ENCODE measurements at regions not wholly inside any gene's neighbourhood (a gene's known extent, or its start where the extent isn't known, plus 50 kb on each side); places are given as distances from the start of the nearest gene placed in this dataset.

GRCh38 chr5:114634517-114634916 lies 272.6 kb downstream of the KCNN2 start:
- intact Hi-C loops (cut with DNase I, micrococcal nuclease), result no loop called here
- no peaks in the 10 kb centered on the region for H3K4me1 Mint-ChIP-seq
- ChIA-PET POLR2A (no interaction called here), CTCF (interaction anchor here (0.5 kb wide), 1 partner anchor 1090 kb away, joined by 3 read pairs; no protein-coding TSS in a partner anchor)
- no peak for ATAC-seq
- no peaks in the 10 kb centered on the region for H3K27me3 Mint-ChIP-seq
- H3K9me3 Mint-ChIP-seq (ENCODE audit: low read depth), result no peaks in the 10 kb centered on the region
- no peak overlapping the region for H3K27ac Mint-ChIP-seq
- no peak for DNase-seq
- no peaks in the 10 kb centered on the region for H3K36me3 Mint-ChIP-seq (ENCODE audit: low read depth)
- H3K4me3 Mint-ChIP-seq, result no peak overlapping the region

- Mint-ChIP-seq H3K36me3 (ENCODE audit: low read depth) (no peaks in the 10 kb centered on the region), H3K4me3 (no peak overlapping the region), H3K9me3 (ENCODE audit: low read depth) (peaks cover 17% of the 10 kb centered on the region), H3K27me3 (no peaks in the 10 kb centered on the region), H3K4me1 (no peaks in the 10 kb centered on the region), H3K27ac (no peak overlapping the region)
- intact Hi-C loops (cut with DNase I, micrococcal nuclease), result no loop called here
- ChIA-PET POLR2A (no interaction called here), CTCF (no interaction called here)
- DNase-seq, result no peak
- no peak for ATAC-seq
Measured at GRCh38 chr5:114612406-114612805, 250.5 kb downstream of the KCNN2 start.

- no peaks in the 10 kb centered on the region for H3K36me3 Mint-ChIP-seq (ENCODE audit: low read depth)
- no peak overlapping the region for H3K27ac Mint-ChIP-seq
- H3K27me3 Mint-ChIP-seq, result no peaks in the 10 kb centered on the region
- POLR2A ChIA-PET, result no interaction called here
- ATAC-seq (no peak), DNase-seq (no peak)
- no peak overlapping the region for H3K4me3 Mint-ChIP-seq
- H3K4me1 Mint-ChIP-seq, result no peaks in the 10 kb centered on the region
- intact Hi-C loops (cut with DNase I, micrococcal nuclease), result no loop called here
- CTCF ChIA-PET, result no interaction called here
- peaks cover 8% of the 10 kb centered on the region for H3K9me3 Mint-ChIP-seq (ENCODE audit: low read depth)
Measured at GRCh38 chr5:114581136-114581535, 219.3 kb downstream of the KCNN2 start.

GRCh38 chr5:114565871-114566270 lies 204.0 kb downstream of the KCNN2 start:
- Mint-ChIP-seq H3K4me1 (no peaks in the 10 kb centered on the region), H3K27ac (no peak overlapping the region), H3K27me3 (no peaks in the 10 kb centered on the region), H3K36me3 (ENCODE audit: low read depth) (no peaks in the 10 kb centered on the region), H3K9me3 (ENCODE audit: low read depth) (peaks cover 11% of the 10 kb centered on the region), H3K4me3 (no peak overlapping the region)
- POLR2A ChIA-PET, result no interaction called here
- DNase-seq (no peak), ATAC-seq (no peak)
- intact Hi-C loops (cut with DNase I, micrococcal nuclease), result no loop called here
- CTCF ChIA-PET, result no interaction called here

DNA sequence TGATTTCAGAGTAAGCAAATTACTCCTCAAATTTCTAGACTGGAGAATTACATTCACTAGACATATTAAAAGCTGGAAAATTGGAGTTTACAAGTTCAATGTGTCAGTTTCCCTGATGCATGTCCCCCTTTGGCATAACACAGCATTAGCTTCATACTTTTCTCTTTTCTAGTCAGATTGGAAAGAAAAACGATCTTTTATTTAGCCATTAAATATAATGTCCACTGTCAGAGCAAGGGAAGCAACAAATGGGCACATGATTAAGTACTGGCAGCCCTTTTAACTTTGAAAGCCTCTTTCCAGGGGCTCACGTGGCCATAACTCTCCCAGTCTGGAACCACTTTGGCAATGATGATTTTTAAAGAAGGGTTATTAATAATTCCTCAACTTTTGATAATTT lies 203.3 kb downstream of the KCNN2 start:
- ChIA-PET POLR2A (no interaction called here), CTCF (no interaction called here)
- intact Hi-C loops (cut with DNase I, micrococcal nuclease), result no loop called here
- Mint-ChIP-seq H3K9me3 (ENCODE audit: low read depth) (peaks cover 11% of the 10 kb centered on the region), H3K4me3 (no peak overlapping the region), H3K27me3 (no peaks in the 10 kb centered on the region), H3K4me1 (no peaks in the 10 kb centered on the region), H3K36me3 (ENCODE audit: low read depth) (no peaks in the 10 kb centered on the region), H3K27ac (no peak overlapping the region)
- DNase-seq (no peak), ATAC-seq (no peak)

GRCh38 chr5:114561415-114561814 lies 199.5 kb downstream of the KCNN2 start:
- no peaks in the 10 kb centered on the region for H3K4me1 Mint-ChIP-seq
- no peak overlapping the region for H3K27ac Mint-ChIP-seq
- H3K27me3 Mint-ChIP-seq, result no peaks in the 10 kb centered on the region
- ATAC-seq (no peak), DNase-seq (no peak)
- no peak overlapping the region for H3K4me3 Mint-ChIP-seq
- intact Hi-C loops (cut with DNase I, micrococcal nuclease), result no loop called here
- ChIA-PET POLR2A (no interaction called here), CTCF (interaction anchor here (1.2 kb wide), 1 partner anchor 13 kb away, joined by 3 read pairs; no protein-coding TSS in a partner anchor)
- peaks cover 6% of the 10 kb centered on the region for H3K9me3 Mint-ChIP-seq (ENCODE audit: low read depth)
- no peaks in the 10 kb centered on the region for H3K36me3 Mint-ChIP-seq (ENCODE audit: low read depth)

All from activated CD4-positive, alpha-beta T cell treated with anti-CD3 and anti-CD28 coated beads for 36 hours (primary cell).